WI38 (cell line): ENCODE measurements at regions not wholly inside any gene's neighbourhood (a gene's known extent, or its start where the extent isn't known, plus 50 kb on each side); places are given as distances from the start of the nearest gene placed in this dataset.

Experiments used
- H3K4me3 ChIP-seq: 2 replicates; pipeline ENCODE4 v1.5.1; 2011; ENCODE audit warnings: low read depth, mild to moderate bottlenecking, control low read depth, low read length
- TF ChIP-seq, protein P1 (sequence below): IDR thresholded peaks from 2 replicates; pipeline ENCODE4 v1.5.1; 2012; ENCODE audit warnings: low read depth, mild to moderate bottlenecking, control low read depth, low read length

DNA sequence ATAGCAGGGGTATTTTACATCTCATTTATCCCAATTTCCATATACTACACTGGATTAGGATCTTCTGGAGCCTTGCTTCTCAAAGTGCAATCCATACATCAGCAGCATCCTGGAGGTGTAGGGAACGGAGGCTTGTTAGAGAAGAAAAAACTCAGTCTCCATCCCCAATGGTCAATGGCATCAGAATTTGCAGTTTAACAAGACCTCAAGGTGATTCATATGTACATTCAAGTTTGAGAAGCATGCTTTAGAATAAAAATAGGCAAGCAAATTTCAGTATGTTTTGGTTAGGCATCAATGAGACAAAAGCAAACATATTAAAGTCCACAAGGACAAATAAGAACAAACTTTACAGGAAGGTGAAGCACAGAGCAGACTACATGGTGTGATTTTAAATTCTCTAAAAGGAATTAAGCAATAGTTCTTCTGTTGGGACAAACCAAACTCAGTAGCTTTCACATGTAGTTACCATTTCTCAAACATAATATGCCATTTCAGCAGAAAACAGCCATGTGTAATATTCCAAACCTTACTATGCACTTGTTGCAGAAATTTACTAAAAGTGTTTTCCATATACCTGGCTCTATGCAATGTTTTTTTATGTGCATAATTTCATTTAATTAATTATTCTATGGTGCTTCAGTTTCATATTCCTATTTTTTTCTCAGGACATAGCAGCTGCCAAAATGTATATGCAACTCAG is 360.3 kb upstream of the NECTIN3 start:
- H3K4me3 ChIP-seq, result no peak overlapping the region
- TF ChIP-seq, protein P1, sequence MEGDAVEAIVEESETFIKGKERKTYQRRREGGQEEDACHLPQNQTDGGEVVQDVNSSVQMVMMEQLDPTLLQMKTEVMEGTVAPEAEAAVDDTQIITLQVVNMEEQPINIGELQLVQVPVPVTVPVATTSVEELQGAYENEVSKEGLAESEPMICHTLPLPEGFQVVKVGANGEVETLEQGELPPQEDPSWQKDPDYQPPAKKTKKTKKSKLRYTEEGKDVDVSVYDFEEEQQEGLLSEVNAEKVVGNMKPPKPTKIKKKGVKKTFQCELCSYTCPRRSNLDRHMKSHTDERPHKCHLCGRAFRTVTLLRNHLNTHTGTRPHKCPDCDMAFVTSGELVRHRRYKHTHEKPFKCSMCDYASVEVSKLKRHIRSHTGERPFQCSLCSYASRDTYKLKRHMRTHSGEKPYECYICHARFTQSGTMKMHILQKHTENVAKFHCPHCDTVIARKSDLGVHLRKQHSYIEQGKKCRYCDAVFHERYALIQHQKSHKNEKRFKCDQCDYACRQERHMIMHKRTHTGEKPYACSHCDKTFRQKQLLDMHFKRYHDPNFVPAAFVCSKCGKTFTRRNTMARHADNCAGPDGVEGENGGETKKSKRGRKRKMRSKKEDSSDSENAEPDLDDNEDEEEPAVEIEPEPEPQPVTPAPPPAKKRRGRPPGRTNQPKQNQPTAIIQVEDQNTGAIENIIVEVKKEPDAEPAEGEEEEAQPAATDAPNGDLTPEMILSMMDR, result no peak

DNA sequence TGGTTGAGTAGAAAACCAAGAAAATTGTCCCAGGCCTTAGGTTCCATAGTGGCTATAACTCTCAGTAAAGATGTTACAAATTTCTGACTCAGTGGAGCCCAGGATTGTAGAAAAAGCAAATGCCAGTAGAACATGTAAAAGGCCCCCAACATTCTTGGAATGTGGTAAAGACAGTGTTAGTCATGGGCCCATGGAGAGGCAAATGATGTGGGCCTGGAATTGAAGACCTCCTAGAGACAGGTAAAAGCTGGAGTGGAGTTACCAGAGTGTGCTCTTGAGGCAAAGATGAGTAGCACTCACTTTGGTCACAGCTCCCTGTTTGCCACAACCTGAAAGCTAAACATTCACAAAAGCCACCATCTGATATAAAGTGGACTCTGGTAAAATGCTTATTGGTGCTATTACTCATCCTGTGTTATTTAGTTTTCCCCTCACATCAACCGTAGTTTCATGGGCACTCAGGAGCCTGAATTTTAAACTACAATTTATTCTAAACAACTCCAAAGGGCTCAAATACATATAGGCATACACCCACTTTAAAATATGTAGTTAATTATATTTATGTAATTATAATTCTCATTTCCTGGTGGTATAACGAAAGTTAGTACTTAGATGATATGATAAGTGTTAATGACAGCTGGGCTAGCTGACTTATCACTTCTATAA is 359.6 kb upstream of the NECTIN3 start:
- TF ChIP-seq, protein P1, result no peak
- H3K4me3 ChIP-seq, result no peak overlapping the region

DNA sequence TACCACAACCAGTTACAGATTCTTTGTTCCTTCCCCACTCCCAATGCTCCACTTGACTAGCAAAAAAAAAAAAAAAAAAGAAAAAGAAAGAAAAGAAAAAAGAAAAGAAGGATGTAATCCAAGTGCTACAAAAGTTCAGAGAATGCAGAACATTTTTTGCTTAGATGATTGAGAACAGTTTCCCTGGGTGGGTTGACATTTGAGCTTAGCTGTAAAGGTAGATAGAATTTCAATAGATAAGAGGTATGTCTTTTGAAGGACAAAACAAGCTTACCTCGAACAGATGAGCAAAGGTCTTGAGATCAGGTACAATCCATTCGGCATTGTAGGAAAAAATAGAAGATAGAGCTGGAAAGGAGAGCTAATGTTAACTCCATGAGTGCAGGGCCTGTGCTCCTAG is 344.6 kb upstream of the NECTIN3 start:
- no peak overlapping the region for H3K4me3 ChIP-seq
- TF ChIP-seq, protein P1, result no peak

DNA sequence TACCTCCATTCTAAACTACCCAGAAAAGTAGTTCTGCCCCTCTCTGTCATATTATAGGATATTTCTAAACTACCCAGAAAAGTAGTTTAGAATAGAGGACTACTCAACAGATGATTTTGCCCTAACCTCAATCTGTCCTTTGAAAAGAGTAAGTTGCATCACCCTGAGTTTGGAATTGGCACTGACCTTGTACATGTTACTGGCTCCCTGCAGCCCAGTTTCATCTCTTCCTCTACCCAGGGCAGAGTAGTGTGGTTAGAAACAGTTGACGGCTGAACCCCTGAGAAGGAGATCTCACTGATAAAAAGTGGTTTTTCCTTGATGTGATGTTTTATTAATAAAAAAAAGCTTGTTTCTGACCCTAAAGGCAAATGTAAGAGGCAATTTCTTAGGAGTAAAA is 340.5 kb upstream of the NECTIN3 start:
- TF ChIP-seq, protein P1, result no peak
- H3K4me3 ChIP-seq, result no peak overlapping the region

DNA sequence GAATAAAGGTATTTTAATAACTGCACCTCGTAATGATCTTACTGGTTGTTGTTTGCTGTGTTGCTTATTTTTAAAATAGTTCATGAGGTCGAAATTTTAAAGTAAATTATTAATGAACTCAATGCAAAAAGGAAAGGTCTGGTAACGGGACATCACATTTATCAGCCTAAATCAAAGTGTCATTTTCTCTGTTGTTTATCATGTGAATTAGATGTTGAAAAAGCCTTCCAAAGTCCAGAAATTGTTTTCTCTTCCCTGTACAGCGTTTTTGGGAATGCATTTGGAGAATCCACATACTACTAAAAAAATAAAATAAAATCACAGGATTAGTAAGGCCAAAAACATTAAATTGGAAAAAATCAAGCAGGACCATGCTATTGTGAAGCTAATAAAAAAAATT is 339.2 kb upstream of the NECTIN3 start:
- TF ChIP-seq, protein P1, result no peak
- no peak overlapping the region for H3K4me3 ChIP-seq

DNA sequence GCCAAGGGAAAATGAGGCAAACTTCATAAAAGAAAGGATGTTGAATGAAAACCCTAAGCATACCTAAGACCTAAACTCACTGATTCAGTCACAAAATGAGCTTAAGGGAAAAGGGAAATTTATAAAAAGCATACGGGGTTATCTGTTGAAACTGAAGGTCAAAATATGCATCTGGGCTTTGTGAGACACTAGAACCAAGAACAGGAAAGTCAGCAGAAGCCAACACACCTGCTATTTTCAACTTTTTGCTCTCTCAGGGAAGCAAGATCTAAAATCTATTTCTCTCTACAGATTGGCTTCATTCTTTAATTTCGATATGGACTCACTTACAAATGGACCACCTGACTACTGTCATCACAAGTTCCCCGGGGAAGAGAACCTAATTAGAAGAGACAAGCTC is 338.6 kb upstream of the NECTIN3 start:
- TF ChIP-seq, protein P1, result no peak
- H3K4me3 ChIP-seq, result no peak overlapping the region

DNA sequence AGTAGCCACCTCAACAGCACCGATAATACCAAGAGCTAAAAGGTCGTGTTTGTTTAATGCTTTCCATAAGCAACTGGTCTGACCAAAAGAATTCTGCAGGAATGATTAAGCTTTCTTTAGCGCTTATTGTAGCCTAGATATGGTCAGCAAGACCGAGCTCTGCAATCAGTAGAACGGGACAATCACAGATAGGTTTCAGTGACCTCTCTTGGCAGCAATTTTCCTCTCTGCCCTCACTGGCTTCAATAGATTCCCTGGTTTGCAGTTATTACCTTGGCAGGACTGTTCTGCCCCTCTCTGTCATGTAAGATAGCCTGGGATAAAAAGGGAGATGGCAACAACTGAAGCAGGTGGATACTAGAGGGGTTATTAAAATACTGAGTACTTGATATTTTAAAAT is 337.1 kb upstream of the NECTIN3 start:
- H3K4me3 ChIP-seq, result no peak overlapping the region
- TF ChIP-seq, protein P1, result no peak
